HEK293T (cell line): ENCODE measurements at regions not wholly inside any gene's neighbourhood (a gene's known extent, or its start where the extent isn't known, plus 50 kb on each side); places are given as distances from the start of the nearest gene placed in this dataset.

Source experiments
- ARNT ChIP-seq: fragments of 450-650 bp; IDR thresholded peaks from 2 replicates; pipeline ENCODE4 v1.6.1; 2017; ENCODE audit warnings: mild to moderate bottlenecking
- BHLHE40 ChIP-seq: fragments of 450-650 bp; IDR thresholded peaks from 2 replicates; pipeline ENCODE4 v1.6.1; 2016; ENCODE audit warnings: mild to moderate bottlenecking, moderate library complexity, borderline replicate concordance
- FOXK2 ChIP-seq: fragments of 450-650 bp; IDR thresholded peaks from 2 replicates; pipeline ENCODE4 v1.6.1; 2016; ENCODE audit warnings: mild to moderate bottlenecking
- FOXM1 ChIP-seq: fragments of 450-650 bp; IDR thresholded peaks from 2 replicates; pipeline ENCODE4 v1.6.1; 2017; ENCODE audit warnings: mild to moderate bottlenecking, borderline replicate concordance
- NFRKB ChIP-seq: fragments of 450-650 bp; IDR thresholded peaks from 2 replicates; pipeline ENCODE4 v1.6.1; 2016; ENCODE audit warnings: mild to moderate bottlenecking, moderate library complexity
- SP1 ChIP-seq: fragments of 450-650 bp; IDR thresholded peaks from 2 replicates; pipeline ENCODE4 v1.6.1; 2017
- TARDBP ChIP-seq: fragments of 450-650 bp; IDR thresholded peaks from 2 replicates; pipeline ENCODE4 v1.6.1; 2016
- ZNF384 ChIP-seq: fragments of 450-650 bp; IDR thresholded peaks from 2 replicates; pipeline ENCODE4 v1.6.1; 2016

DNA sequence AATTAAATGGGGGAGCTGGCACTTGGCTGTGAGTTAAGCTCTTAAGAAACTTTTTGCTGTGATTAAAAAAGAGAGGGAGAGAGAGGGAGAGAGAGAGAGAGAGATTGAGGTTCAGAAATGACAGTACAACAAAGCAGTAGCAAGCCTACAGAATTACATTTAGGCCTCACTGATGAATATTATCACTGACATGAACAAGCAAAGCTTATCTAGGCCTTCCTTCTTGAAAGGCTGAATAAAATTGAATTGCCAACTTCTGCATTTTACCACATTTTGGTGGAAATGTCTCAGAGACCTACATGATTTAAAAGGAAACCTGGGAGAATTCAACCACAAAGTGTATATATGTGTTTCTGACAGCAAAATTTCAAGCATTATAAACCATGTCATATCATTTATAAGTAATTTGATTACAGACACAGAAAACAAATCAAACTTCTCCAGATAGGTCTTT, 530.8 kb downstream of the SOX2 start:
- TF ChIP-seq ARNT (no peak), NFRKB (no peak), ZNF384 (no peak), FOXK2 (no peak), BHLHE40 (no peak), FOXM1 (no peak), TARDBP (no peak), SP1 (no peak)
